ENCODE measurements at regions not wholly inside any gene's neighbourhood (a gene's known extent, or its start where the extent isn't known, plus 50 kb on each side); places are given as distances from the start of the nearest gene placed in this dataset.

DNA sequence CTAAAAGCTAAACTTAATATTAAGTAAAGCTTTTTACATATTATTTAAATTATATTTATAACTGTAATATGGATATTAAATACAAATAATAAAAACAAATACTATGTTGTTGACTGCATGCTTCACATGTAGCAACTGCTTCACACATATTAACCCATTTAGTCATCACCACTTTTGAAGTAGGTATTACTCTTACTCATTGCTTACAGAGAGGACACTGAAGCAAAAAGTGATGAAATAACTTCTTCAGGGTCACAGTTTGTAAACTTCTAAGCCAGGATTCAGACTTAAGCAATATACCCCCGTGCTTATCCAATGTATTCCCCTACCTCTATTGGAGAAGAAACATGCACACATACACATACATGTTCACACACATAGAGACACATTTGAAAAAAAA, 166.6 kb downstream of the DKK2 start:
- H3K27me3 ChIP-seq = no peaks in the 10 kb centered on the region
- no peak for ATAC-seq (ENCODE audit: low FRiP score in 2 of 2)
- 67 to 85% methylated on average over 1 of the region's 1 CpG for WGBS, 2 donors
- no peak overlapping the region for H3K27ac ChIP-seq
- no peak overlapping the region for H3K4me3 ChIP-seq
- no peaks in the 10 kb centered on the region for H3K4me1 ChIP-seq
- no peak for DNase-seq
- H3K9me3 ChIP-seq = no peaks in the 10 kb centered on the region
- TF ChIP-seq EP300 (IDR thresholded peaks at IDR 0.05) (no peak), POLR2AphosphoS5 (IDR thresholded peaks at IDR 0.05) (no peak), POLR2A (IDR thresholded peaks at IDR 0.05) (no peak)
- TF ChIP-seq, protein P1, sequence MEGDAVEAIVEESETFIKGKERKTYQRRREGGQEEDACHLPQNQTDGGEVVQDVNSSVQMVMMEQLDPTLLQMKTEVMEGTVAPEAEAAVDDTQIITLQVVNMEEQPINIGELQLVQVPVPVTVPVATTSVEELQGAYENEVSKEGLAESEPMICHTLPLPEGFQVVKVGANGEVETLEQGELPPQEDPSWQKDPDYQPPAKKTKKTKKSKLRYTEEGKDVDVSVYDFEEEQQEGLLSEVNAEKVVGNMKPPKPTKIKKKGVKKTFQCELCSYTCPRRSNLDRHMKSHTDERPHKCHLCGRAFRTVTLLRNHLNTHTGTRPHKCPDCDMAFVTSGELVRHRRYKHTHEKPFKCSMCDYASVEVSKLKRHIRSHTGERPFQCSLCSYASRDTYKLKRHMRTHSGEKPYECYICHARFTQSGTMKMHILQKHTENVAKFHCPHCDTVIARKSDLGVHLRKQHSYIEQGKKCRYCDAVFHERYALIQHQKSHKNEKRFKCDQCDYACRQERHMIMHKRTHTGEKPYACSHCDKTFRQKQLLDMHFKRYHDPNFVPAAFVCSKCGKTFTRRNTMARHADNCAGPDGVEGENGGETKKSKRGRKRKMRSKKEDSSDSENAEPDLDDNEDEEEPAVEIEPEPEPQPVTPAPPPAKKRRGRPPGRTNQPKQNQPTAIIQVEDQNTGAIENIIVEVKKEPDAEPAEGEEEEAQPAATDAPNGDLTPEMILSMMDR (IDR thresholded peaks at IDR 0.05) = no peak
- no peaks in the 10 kb centered on the region for H3K36me3 ChIP-seq

DNA sequence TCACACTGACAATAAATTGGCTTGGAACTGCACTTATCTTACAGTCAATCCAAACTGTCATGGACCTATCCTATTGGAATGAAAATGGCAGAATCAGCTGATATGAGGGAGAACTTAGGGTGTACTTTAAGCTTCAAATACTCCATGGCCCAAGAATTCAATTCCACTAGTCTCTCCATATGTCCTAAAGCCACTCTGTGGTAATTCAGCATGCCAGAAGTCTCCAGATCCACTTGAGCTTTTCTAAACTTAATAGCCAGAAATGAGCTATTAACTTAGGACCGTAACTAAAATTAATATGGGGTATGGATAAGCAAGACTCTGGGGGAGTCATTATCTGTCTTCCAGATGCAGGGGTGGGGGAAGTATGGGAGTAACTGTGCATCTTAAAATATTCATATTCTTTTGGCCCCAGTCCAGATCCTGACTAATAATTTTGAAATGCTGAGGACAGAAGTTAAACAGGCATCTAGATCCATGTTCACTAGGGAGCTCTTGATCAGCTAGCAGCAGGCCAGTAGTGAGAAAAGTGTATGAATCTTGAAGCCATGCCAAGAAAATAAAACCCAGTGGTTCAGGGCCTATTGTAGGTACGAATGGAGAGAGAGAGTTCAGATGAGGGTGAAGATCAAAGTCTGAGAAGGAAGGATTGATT, 167.6 kb downstream of the DKK2 start:
- WGBS, 2 donors = 50 to 54% methylated on average over 2 of the region's 2 CpGs
- Histone ChIP-seq H3K4me3 (no peak overlapping the region), H3K4me1 (peaks cover 0 to 4% (median 2%) of the 10 kb centered on the region in 4 donors), H3K27ac (no peak overlapping the region), H3K9me3 (no peaks in the 10 kb centered on the region), H3K27me3 (no peaks in the 10 kb centered on the region), H3K36me3 (no peaks in the 10 kb centered on the region)
- TF ChIP-seq POLR2A (IDR thresholded peaks at IDR 0.05) (no peak), EP300 (IDR thresholded peaks at IDR 0.05) (no peak), POLR2AphosphoS5 (IDR thresholded peaks at IDR 0.05) (no peak)
- TF ChIP-seq, protein P1 (IDR thresholded peaks at IDR 0.05) = no peak
- DNase-seq (no peak), ATAC-seq (ENCODE audit: low FRiP score in 2 of 2) (no peak)

DNA sequence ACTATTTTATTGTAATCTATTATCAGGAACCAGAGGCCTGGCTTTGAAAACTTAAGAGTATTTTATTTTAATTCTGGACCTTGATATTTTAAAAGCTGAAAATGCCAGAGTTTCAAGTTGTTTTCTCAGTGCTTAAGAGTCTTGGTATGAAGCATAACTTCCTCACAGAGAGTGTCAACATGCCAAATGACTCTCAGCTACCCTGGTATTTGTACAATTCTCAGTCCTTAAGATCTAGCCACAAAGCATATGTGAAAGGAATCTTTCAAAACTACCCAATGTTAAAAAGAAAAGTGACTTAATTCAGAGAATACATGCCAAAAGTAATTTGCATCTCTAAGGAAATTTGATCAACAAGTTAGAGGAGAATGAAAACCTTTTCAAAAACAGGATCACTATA, 171.9 kb downstream of the DKK2 start:
- H3K4me3 ChIP-seq = no peak overlapping the region
- peak in 1 of 2 donors; percentile 53 for ATAC-seq (ENCODE audit: low FRiP score in 2 of 2)
- H3K9me3 ChIP-seq = no peaks in the 10 kb centered on the region
- peaks cover 0 to 4% (median 2%) of the 10 kb centered on the region in 4 donors for H3K4me1 ChIP-seq
- DNase-seq = no peak
- H3K36me3 ChIP-seq = no peaks in the 10 kb centered on the region
- TF ChIP-seq POLR2AphosphoS5 (IDR thresholded peaks at IDR 0.05) = no peak
- no peak for TF ChIP-seq POLR2A (IDR thresholded peaks at IDR 0.05)
- TF ChIP-seq, protein P1 (IDR thresholded peaks at IDR 0.05) = no peak
- no peak for TF ChIP-seq EP300 (IDR thresholded peaks at IDR 0.05)
- H3K27me3 ChIP-seq = no peaks in the 10 kb centered on the region
- no peak overlapping the region for H3K27ac ChIP-seq

DNA sequence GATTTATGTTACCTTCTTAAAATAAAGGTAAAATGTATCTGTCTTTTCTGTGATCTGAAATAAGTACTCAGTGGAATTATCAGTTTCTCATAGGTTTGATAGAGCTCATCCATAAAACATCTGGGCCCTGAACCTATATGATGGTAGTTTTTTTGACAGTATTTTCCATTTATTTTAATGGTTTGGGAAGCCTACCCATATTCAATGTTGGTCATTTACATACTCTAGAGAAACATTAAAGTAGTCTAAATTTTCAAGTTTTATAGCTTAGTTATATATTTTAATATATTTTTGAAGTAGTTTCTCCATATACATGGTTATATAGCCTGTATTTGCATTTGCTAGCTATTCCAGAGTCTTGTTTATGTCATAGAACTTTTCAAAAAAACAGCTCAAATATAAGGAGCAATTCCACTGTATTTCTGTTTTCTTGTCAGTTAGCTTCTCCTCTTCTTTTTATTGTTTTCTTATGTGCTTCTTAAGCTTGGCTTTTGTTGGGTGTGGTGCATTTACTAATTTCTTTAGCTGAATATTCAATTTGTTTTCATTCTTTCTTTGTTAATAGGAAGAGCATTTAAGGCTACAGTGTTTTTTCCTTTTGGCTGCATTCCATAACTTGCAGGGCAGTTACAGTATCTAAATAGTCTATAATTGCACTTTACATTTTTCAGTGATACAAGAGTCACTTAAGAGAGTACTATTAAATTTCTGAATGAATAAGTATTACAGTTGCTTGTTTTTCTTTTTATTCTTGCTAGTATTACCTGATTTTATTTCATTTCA, 181.4 kb downstream of the DKK2 start:
- Histone ChIP-seq H3K4me1 (peaks cover 0 to 6% (median 0%) of the 10 kb centered on the region in 4 donors), H3K36me3 (no peaks in the 10 kb centered on the region), H3K4me3 (no peak overlapping the region), H3K27ac (no peak overlapping the region), H3K9me3 (no peaks in the 10 kb centered on the region), H3K27me3 (no peaks in the 10 kb centered on the region)
- DNase-seq (no peak), ATAC-seq (ENCODE audit: low FRiP score in 2 of 2) (no peak)
- TF ChIP-seq, protein P1 (IDR thresholded peaks at IDR 0.05) = no peak
- TF ChIP-seq POLR2AphosphoS5 (IDR thresholded peaks at IDR 0.05) (no peak), POLR2A (IDR thresholded peaks at IDR 0.05) (no peak), EP300 (IDR thresholded peaks at IDR 0.05) (no peak)

Data from upper lobe of left lung (tissue), 6 donors.